DND-41 (cell line): ENCODE measurements at regions not wholly inside any gene's neighbourhood (a gene's known extent, or its start where the extent isn't known, plus 50 kb on each side); places are given as distances from the start of the nearest gene placed in this dataset.

Source experiments
- CTCF ChIP-seq: IDR thresholded peaks from 2 replicates; pipeline ENCODE4 v1.5.1; 2012; ENCODE audit warnings: borderline replicate concordance, low read length, moderate library complexity, mild to moderate bottlenecking; ENCODE audit not compliant: poor library complexity, severe bottlenecking; ENCODE audit errors: extremely low read depth
- EZH2 ChIP-seq: IDR thresholded peaks from 3 replicates; pipeline ENCODE4 v1.6.1; 2012; ENCODE audit warnings: borderline replicate concordance, low read depth, mild to moderate bottlenecking, moderate library complexity, low read length, inconsistent platforms; ENCODE audit not compliant: severe bottlenecking

DNA sequence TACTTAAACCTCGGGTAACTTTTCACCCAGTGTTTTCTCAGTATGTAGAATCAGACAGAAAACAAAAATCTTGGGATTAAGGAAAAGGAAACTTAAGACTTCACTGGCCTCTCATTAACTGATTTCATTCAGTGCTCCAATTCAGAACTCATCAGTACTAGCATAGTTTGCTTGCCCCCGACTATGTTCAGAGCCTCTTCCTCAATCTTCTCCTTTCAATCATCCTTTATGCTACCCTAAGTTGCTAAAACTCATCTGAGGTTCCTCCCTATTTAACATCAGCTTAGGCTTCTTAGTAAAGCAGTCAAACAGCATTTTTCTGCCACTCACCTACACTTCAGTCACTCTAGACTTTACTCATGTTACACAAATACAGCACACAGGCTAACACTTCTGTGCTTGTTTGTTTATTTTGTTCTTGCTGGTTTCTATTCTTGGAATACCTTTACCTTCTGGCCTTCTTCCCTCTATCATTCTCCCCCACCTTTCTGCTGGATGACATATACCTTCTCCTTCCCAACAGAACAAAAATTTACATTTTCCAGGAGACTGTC is 163.0 kb upstream of the TLL1 start:
- TF ChIP-seq CTCF: no peak
- no peak for TF ChIP-seq EZH2
